A673 (cell line): ENCODE measurements at regions not wholly inside any gene's neighbourhood (a gene's known extent, or its start where the extent isn't known, plus 50 kb on each side); places are given as distances from the start of the nearest gene placed in this dataset.

Experiments
- EZH2 ChIP-seq: fragments of 200-600 bp; sonication (generic); IDR thresholded peaks from 2 replicates; pipeline ENCODE4 v1.6.1; 2017; ENCODE audit warnings: borderline replicate concordance, low read depth, mild to moderate bottlenecking, mixed read lengths, antibody characterized with exemption, low read length; ENCODE audit not compliant: poor library complexity, severe bottlenecking
- TF ChIP-seq, protein P1 (sequence below): fragments of 300-800, 200-600 bp; sonication (generic); conservative IDR thresholded peaks from 2 replicates; pipeline ENCODE4 v1.5.1; 2017; ENCODE audit warnings: low read depth, mild to moderate bottlenecking, antibody characterized with exemption, low read length, moderate library complexity, mixed read lengths

- TF ChIP-seq, protein P1, sequence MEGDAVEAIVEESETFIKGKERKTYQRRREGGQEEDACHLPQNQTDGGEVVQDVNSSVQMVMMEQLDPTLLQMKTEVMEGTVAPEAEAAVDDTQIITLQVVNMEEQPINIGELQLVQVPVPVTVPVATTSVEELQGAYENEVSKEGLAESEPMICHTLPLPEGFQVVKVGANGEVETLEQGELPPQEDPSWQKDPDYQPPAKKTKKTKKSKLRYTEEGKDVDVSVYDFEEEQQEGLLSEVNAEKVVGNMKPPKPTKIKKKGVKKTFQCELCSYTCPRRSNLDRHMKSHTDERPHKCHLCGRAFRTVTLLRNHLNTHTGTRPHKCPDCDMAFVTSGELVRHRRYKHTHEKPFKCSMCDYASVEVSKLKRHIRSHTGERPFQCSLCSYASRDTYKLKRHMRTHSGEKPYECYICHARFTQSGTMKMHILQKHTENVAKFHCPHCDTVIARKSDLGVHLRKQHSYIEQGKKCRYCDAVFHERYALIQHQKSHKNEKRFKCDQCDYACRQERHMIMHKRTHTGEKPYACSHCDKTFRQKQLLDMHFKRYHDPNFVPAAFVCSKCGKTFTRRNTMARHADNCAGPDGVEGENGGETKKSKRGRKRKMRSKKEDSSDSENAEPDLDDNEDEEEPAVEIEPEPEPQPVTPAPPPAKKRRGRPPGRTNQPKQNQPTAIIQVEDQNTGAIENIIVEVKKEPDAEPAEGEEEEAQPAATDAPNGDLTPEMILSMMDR = no peak
- TF ChIP-seq EZH2 = no peak
Observed at GRCh38 chr13:81377921-81378320, 1037.0 kb upstream of the SPRY2 start.
